ENCODE measurements at regions not wholly inside any gene's neighbourhood (a gene's known extent, or its start where the extent isn't known, plus 50 kb on each side); places are given as distances from the start of the nearest gene placed in this dataset.

GRCh38 chr5:18069790-18070189 is 435.5 kb downstream of the TAF11L14 start:
- no peaks in the 10 kb centered on the region for H3K9me3 ChIP-seq (ENCODE audit: control insufficient read depth, low read length, poor library complexity, severe bottlenecking)
- Mint-ChIP-seq H3K36me3 (ENCODE audit: low read depth) (no peaks in the 10 kb centered on the region), H3K27me3 (no peaks in the 10 kb centered on the region), H3K4me1 (no peaks in the 10 kb centered on the region), H3K27ac (no peak overlapping the region), H3K4me3 (no peak overlapping the region)
- DNase-seq (no peak), ATAC-seq (no peak)

- H3K36me3 Mint-ChIP-seq (ENCODE audit: low read depth): no peaks in the 10 kb centered on the region
- no peaks in the 10 kb centered on the region for H3K9me3 ChIP-seq (ENCODE audit: control insufficient read depth, low read length, poor library complexity, severe bottlenecking)
- ATAC-seq (no peak), DNase-seq (no peak)
- H3K4me3 Mint-ChIP-seq: no peak overlapping the region
- H3K27me3 Mint-ChIP-seq: no peaks in the 10 kb centered on the region
- no peak overlapping the region for H3K27ac Mint-ChIP-seq
- H3K4me1 Mint-ChIP-seq: no peaks in the 10 kb centered on the region
These were observed 438.3 kb downstream of the TAF11L14 start for GRCh38 chr5:18072600-18072999.

GRCh38 chr5:18074961-18075360 is 440.7 kb downstream of the TAF11L14 start:
- ATAC-seq: no peak
- no peak overlapping the region for H3K4me3 Mint-ChIP-seq
- no peaks in the 10 kb centered on the region for H3K4me1 Mint-ChIP-seq

GRCh38 chr5:18078157-18078556 is 443.9 kb downstream of the TAF11L14 start:
- Mint-ChIP-seq H3K4me1 (no peaks in the 10 kb centered on the region), H3K27ac (no peak overlapping the region), H3K4me3 (no peak overlapping the region), H3K27me3 (no peaks in the 10 kb centered on the region), H3K36me3 (ENCODE audit: low read depth) (no peaks in the 10 kb centered on the region)
- H3K9me3 ChIP-seq (ENCODE audit: control insufficient read depth, low read length, poor library complexity, severe bottlenecking): no peaks in the 10 kb centered on the region
- ATAC-seq (no peak), DNase-seq (no peak)

More at GRCh38 chr5:18074961-18075360, 440.7 kb downstream of the TAF11L14 start:
- DNase-seq: no peak
- Mint-ChIP-seq H3K36me3 (ENCODE audit: low read depth) (no peaks in the 10 kb centered on the region), H3K27me3 (no peaks in the 10 kb centered on the region), H3K27ac (no peak overlapping the region)
- no peaks in the 10 kb centered on the region for H3K9me3 ChIP-seq (ENCODE audit: control insufficient read depth, low read length, poor library complexity, severe bottlenecking)

GRCh38 chr5:18079831-18080230 is 445.6 kb downstream of the TAF11L14 start:
- DNase-seq: no peak
- no peak overlapping the region for H3K4me3 Mint-ChIP-seq
- no peaks in the 10 kb centered on the region for H3K27me3 Mint-ChIP-seq
- H3K36me3 Mint-ChIP-seq (ENCODE audit: low read depth): no peaks in the 10 kb centered on the region
- H3K4me1 Mint-ChIP-seq: no peaks in the 10 kb centered on the region
- no peaks in the 10 kb centered on the region for H3K9me3 ChIP-seq (ENCODE audit: control insufficient read depth, low read length, poor library complexity, severe bottlenecking)
- no peak for ATAC-seq
- H3K27ac Mint-ChIP-seq: no peak overlapping the region

DNA sequence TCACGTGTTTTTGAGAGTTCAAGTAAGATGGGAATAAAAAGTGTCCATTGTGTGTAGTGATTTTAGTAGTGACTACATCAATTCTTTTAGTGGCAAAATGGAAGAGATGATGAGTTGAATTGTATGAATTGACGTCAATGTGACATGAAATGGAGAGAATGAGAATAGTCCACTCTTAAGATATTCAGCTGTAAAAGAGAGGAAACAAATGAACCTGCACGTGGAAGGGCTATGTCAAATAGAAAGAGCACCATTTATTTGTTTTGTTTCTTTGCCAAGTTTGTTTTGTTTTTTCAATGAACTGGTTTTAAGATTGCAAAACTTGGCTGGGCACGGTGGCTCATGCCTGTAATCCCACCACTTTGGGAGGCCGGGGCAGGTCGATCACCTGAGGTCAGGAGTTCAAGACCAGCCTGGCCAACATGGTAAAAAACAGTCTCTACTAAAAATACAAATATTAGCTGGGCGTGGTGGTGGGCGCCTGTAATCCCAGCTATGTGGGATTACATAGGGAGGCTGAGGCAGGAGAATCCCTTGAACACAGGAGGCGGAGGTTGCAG is 453.8 kb downstream of the TAF11L14 start:
- DNase-seq (no peak), ATAC-seq (no peak)
- H3K27me3 Mint-ChIP-seq: no peaks in the 10 kb centered on the region
- no peaks in the 10 kb centered on the region for H3K4me1 Mint-ChIP-seq
- no peaks in the 10 kb centered on the region for H3K9me3 ChIP-seq (ENCODE audit: control insufficient read depth, low read length, poor library complexity, severe bottlenecking)
- H3K36me3 Mint-ChIP-seq (ENCODE audit: low read depth): no peaks in the 10 kb centered on the region
- H3K27ac Mint-ChIP-seq: no peak overlapping the region
- no peak overlapping the region for H3K4me3 Mint-ChIP-seq

- no peak overlapping the region for H3K27ac Mint-ChIP-seq
- no peaks in the 10 kb centered on the region for H3K36me3 Mint-ChIP-seq (ENCODE audit: low read depth)
- no peak overlapping the region for H3K4me3 Mint-ChIP-seq
- DNase-seq (no peak), ATAC-seq (no peak)
- H3K27me3 Mint-ChIP-seq: no peaks in the 10 kb centered on the region
- no peaks in the 10 kb centered on the region for H3K9me3 ChIP-seq (ENCODE audit: control insufficient read depth, low read length, poor library complexity, severe bottlenecking)
- no peaks in the 10 kb centered on the region for H3K4me1 Mint-ChIP-seq
These were observed 455.9 kb downstream of the TAF11L14 start for GRCh38 chr5:18090177-18090576.

DNA sequence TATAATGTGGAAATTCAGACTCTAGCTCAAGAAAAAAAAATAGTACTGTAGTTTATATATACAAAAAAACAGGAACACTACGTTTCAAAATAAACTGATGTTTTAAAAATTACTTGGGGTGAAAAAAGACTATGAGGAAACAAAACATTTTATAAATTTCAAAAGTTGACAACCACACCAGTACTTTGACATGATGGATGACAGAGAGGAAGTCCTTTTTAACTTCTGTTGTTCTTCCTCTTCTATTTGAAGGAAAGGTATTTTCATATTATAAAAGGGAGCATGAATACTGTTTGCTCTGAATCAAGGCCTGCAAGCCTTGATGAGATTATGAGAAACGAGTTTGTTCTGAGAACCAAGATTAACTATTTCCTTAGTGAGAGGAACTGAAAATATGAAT is 456.9 kb downstream of the TAF11L14 start:
- H3K4me3 Mint-ChIP-seq: no peak overlapping the region
- H3K27ac Mint-ChIP-seq: no peak overlapping the region
- H3K27me3 Mint-ChIP-seq: no peaks in the 10 kb centered on the region
- H3K9me3 ChIP-seq (ENCODE audit: control insufficient read depth, low read length, poor library complexity, severe bottlenecking): no peaks in the 10 kb centered on the region
- H3K36me3 Mint-ChIP-seq (ENCODE audit: low read depth): no peaks in the 10 kb centered on the region
- no peaks in the 10 kb centered on the region for H3K4me1 Mint-ChIP-seq
- DNase-seq (no peak), ATAC-seq (no peak)

DNA sequence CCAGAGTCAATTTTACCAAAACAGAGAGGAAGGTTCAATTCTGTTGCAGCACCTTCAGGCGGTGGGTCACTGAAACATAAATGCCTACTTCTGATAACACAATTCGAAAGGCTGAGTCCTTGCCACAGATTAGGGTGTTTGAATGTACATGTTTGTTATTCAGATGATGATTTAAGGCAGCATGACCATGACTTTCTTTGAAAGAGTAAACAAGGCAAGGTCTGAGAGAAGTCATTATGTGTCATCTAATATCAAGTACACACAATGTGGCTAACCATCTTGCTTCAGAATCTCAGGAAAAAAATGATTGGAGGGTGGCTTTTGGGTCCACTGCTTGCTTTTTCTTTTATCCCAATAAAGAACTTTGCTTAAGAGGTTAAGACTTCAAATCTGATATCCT is 457.5 kb downstream of the TAF11L14 start:
- ATAC-seq (no peak), DNase-seq (no peak)
- H3K27me3 Mint-ChIP-seq: no peaks in the 10 kb centered on the region
- H3K27ac Mint-ChIP-seq: no peak overlapping the region
- H3K4me1 Mint-ChIP-seq: no peaks in the 10 kb centered on the region
- no peaks in the 10 kb centered on the region for H3K36me3 Mint-ChIP-seq (ENCODE audit: low read depth)
- no peak overlapping the region for H3K4me3 Mint-ChIP-seq
- H3K9me3 ChIP-seq (ENCODE audit: control insufficient read depth, low read length, poor library complexity, severe bottlenecking): no peaks in the 10 kb centered on the region

- Mint-ChIP-seq H3K36me3 (ENCODE audit: low read depth) (no peaks in the 10 kb centered on the region), H3K27ac (no peak overlapping the region), H3K4me3 (no peak overlapping the region), H3K4me1 (no peaks in the 10 kb centered on the region), H3K27me3 (no peaks in the 10 kb centered on the region)
- ATAC-seq (no peak), DNase-seq (no peak)
- no peaks in the 10 kb centered on the region for H3K9me3 ChIP-seq (ENCODE audit: control insufficient read depth, low read length, poor library complexity, severe bottlenecking)
These were observed 460.8 kb downstream of the TAF11L14 start for GRCh38 chr5:18095061-18095460.

DNA sequence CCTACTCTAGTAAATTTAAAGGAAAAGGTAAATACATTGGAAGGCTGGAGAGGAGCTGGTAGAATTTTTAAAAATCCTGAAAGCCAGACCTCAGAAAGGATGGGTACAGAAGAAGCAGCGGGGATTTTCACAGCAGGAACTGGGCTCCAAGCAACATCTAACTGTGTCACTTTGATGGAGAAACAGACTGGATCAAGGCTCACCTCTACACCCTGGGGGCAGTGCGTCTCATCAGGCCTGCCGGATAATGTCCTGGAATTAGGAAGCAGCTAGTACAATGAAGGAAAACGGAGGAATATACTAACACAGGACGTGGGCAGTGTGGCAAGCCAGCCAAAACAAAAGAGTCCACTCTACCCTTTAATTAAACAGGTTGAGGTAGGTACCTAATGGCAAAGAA is 463.6 kb downstream of the TAF11L14 start:
- Mint-ChIP-seq H3K36me3 (ENCODE audit: low read depth) (no peaks in the 10 kb centered on the region), H3K27ac (no peak overlapping the region), H3K27me3 (no peaks in the 10 kb centered on the region), H3K4me1 (no peaks in the 10 kb centered on the region), H3K4me3 (no peak overlapping the region)
- ATAC-seq (no peak), DNase-seq (no peak)
- H3K9me3 ChIP-seq (ENCODE audit: control insufficient read depth, low read length, poor library complexity, severe bottlenecking): no peaks in the 10 kb centered on the region

DNA sequence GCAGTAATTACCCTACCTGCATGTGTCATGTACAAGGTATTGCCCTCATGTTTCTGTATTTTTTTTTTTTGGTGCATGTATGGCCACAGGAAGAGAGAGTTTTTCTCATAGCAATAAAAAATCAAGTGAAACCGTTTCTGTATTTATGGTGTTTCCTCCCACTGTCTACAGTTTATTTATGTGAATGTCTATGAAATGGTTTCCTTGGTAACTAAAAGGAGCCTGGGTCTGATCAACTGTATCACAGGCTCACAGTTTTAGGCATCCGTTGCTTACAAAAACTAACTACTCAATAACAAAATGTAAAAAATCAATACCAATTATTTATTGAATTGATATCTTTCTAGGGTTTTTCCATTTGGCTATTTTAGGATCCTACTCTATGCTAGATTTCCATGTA is 464.4 kb downstream of the TAF11L14 start:
- H3K9me3 ChIP-seq (ENCODE audit: control insufficient read depth, low read length, poor library complexity, severe bottlenecking): no peaks in the 10 kb centered on the region
- H3K27me3 Mint-ChIP-seq: no peaks in the 10 kb centered on the region
- no peak overlapping the region for H3K27ac Mint-ChIP-seq
- DNase-seq (no peak), ATAC-seq (no peak)
- H3K4me3 Mint-ChIP-seq: no peak overlapping the region
- H3K4me1 Mint-ChIP-seq: no peaks in the 10 kb centered on the region
- H3K36me3 Mint-ChIP-seq (ENCODE audit: low read depth): no peaks in the 10 kb centered on the region

GRCh38 chr5:18099261-18099660 is 465.0 kb downstream of the TAF11L14 start:
- no peaks in the 10 kb centered on the region for H3K9me3 ChIP-seq (ENCODE audit: control insufficient read depth, low read length, poor library complexity, severe bottlenecking)
- Mint-ChIP-seq H3K4me3 (no peak overlapping the region), H3K36me3 (ENCODE audit: low read depth) (no peaks in the 10 kb centered on the region), H3K4me1 (no peaks in the 10 kb centered on the region), H3K27ac (no peak overlapping the region), H3K27me3 (no peaks in the 10 kb centered on the region)
- DNase-seq (no peak), ATAC-seq (no peak)

GRCh38 chr5:18101532-18101931 is 467.3 kb downstream of the TAF11L14 start:
- H3K9me3 ChIP-seq (ENCODE audit: control insufficient read depth, low read length, poor library complexity, severe bottlenecking): no peaks in the 10 kb centered on the region
- no peak for DNase-seq
- Mint-ChIP-seq H3K27ac (no peak overlapping the region), H3K27me3 (no peaks in the 10 kb centered on the region), H3K36me3 (ENCODE audit: low read depth) (no peaks in the 10 kb centered on the region), H3K4me3 (no peak overlapping the region), H3K4me1 (no peaks in the 10 kb centered on the region)
- no peak for ATAC-seq

Measured in T-helper 17 cell (primary cell).